ENCODE measurements at regions not wholly inside any gene's neighbourhood (a gene's known extent, or its start where the extent isn't known, plus 50 kb on each side); places are given as distances from the start of the nearest gene placed in this dataset.
A peak's percentile ranks its signal among the peaks of the same experiment; 100 is the strongest.

DNA sequence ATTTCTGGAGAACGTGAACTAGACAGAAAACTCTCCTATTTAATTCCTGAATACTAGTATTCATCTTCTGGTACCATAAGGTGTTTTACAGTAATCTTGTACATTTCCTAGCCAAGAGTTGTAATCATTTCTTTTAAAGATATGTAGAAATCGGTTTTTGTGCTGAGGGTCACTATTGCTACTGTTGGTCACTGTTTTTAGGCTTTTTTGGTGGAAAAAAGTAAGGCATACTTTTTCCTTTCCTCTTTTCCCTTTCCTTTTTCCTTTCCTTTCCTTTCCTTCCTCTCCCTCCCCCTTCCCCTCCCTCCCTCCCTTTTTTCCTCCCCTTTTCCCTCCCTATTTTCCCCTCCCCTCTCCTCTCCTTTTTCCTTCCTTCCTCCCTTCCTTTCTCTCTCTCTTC is 706.4 kb upstream of the GOT2 start:
- no peak for DNase-seq (ENCODE audit: low read depth in 2 of 2)
- TF ChIP-seq, protein P1, sequence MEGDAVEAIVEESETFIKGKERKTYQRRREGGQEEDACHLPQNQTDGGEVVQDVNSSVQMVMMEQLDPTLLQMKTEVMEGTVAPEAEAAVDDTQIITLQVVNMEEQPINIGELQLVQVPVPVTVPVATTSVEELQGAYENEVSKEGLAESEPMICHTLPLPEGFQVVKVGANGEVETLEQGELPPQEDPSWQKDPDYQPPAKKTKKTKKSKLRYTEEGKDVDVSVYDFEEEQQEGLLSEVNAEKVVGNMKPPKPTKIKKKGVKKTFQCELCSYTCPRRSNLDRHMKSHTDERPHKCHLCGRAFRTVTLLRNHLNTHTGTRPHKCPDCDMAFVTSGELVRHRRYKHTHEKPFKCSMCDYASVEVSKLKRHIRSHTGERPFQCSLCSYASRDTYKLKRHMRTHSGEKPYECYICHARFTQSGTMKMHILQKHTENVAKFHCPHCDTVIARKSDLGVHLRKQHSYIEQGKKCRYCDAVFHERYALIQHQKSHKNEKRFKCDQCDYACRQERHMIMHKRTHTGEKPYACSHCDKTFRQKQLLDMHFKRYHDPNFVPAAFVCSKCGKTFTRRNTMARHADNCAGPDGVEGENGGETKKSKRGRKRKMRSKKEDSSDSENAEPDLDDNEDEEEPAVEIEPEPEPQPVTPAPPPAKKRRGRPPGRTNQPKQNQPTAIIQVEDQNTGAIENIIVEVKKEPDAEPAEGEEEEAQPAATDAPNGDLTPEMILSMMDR (IDR thresholded peaks at IDR 0.05; ENCODE audit: low read depth, low read length): no peak
- no peak overlapping the region for H3K4me3 ChIP-seq (replicated peaks in 1 of 2; ENCODE audit: low read depth in 2 of 2, low read length in 2 of 2)

DNA sequence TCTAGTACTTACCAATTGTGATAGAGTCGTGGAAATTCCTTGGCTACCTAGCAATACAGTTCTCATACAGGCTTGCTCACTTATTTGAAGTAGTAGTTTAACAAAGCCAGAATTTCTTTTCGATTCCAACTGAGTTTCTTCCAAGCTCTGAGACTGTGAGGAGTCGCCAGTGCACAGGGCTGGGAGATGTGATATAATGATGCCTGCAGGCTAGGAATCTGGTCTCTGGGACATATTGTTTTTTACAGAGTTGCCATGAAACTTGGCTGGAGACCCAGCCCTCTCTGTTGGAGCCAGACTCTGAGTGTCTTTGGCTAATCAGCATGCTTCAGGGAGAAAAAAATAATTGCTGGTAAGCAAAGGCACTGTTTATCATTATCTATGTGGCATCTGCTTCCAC is 698.8 kb upstream of the GOT2 start:
- DNase-seq (ENCODE audit: low read depth in 2 of 2): no peak
- no peak overlapping the region for H3K4me3 ChIP-seq (replicated peaks in 1 of 2; ENCODE audit: low read depth in 2 of 2, low read length in 2 of 2)
- TF ChIP-seq, protein P1 (IDR thresholded peaks at IDR 0.05; ENCODE audit: low read depth, low read length): no peak

DNA sequence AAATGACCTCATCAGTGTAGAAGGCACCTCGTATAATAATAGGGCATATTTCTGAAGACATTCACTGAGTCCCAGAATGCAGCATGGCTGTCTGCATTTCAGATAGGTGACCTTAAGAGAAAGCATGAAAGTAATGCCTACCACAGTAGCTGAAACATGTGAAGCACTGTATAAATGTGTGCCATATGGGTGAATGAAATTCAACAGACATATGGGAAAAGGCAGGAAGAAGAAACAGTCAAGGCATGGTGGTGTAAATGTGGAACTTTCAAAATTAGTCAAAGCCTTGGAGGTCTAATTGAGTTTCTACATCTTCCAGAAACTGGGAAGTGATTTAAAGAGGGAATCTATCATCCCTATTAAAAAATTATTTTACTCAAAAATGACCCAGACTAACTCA is 698.2 kb upstream of the GOT2 start:
- TF ChIP-seq, protein P1 (IDR thresholded peaks at IDR 0.05; ENCODE audit: low read depth, low read length): no peak
- no peak overlapping the region for H3K4me3 ChIP-seq (replicated peaks in 1 of 2; ENCODE audit: low read depth in 2 of 2, low read length in 2 of 2)
- DNase-seq (ENCODE audit: low read depth in 2 of 2): no peak

DNA sequence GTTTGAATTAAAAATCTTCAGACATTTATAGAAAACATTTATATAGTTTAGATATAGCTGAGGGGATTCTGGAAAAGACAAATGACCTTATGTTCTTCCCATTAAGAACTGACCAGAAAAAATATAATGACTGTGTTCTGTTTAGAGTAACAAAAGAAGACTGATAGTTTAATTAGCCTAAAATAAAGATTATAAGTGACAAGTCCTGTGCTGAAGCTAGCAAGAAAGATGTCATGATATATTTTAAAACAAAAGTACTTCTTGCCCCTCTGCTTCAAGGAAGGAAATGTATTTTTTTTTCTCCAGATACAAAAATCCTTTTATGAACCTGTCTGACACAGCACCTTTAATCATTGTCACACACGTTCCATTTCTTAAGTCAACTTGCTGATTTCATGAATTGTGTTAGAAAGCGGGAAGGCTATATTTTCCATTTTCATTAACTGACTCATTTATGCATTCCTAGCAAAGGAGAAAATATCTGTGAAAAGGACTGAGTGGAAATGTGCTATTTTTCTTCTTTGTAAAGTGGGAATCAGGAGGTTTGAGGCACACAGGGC is 690.7 kb upstream of the GOT2 start:
- no peak for DNase-seq (ENCODE audit: low read depth in 2 of 2)
- H3K4me3 ChIP-seq (replicated peaks in 1 of 2; ENCODE audit: low read depth in 2 of 2, low read length in 2 of 2): no peak overlapping the region
- TF ChIP-seq, protein P1 (IDR thresholded peaks at IDR 0.05; ENCODE audit: low read depth, low read length): no peak

DNA sequence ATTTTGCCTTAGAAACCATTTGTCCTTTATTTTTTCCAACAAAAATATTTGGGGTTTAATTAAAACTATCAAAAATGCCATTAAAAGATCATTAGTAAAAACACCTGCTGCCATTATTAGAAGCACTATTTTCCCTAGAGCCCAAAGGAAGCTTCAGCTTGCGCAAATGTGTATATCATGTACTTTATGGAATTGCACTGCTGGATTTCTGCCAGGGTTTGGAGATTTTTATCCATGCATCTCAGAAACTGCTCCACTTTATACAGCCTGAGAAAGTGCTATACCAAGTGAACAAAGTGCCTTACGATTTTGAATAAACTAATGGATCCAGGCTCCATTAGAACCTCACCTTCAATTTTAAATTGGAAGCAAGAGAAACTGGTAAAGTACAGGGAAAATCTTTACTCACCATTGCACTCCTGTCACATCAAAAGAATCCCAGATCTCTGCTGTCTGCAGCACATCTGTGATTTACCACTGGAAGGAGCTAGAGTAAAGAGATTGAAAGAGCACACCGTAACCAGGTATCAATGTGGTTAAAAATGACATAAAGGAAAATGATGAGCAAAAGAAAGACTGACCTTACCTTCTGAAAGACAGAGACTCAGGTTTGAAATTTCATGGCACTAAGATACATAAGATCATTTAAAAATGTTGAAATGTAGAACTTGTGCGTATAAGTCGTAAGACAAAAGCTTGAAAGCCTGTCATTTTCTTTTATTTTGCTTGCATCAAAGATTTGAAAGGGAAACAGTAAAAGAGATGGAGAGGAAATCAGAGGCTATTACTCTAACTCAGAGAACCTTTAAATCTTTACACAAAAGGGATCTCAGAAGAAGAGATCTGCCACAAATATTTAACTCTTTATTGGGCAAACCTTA is 678.1 kb upstream of the GOT2 start:
- DNase-seq (ENCODE audit: low read depth in 2 of 2): peak in 1 of 2 donors; percentile 22
- TF ChIP-seq, protein P1 (IDR thresholded peaks at IDR 0.05; ENCODE audit: low read depth, low read length): peak; percentile 25
- no peak overlapping the region for H3K4me3 ChIP-seq (replicated peaks in 1 of 2; ENCODE audit: low read depth in 2 of 2, low read length in 2 of 2)

DNA sequence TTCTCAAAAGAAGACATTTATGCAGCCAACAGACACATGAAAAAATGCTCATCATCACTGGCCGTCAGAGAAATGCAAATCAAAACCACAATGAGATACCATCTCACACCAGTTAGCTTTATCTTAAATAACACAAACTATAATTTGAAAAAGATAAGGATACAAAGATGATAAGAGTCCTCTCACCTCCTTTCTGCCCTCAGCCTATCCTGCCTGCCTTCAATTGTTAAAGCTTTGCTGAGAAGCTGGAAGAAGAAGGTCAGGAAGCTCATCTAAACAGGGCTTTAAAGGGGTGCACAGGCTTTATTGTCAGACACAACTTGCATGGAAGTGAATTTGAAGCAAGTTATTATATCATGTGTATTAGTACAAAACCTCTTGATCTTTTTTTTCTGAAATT is 676.3 kb upstream of the GOT2 start:
- TF ChIP-seq, protein P1 (IDR thresholded peaks at IDR 0.05; ENCODE audit: low read depth, low read length): no peak
- H3K4me3 ChIP-seq (replicated peaks in 1 of 2; ENCODE audit: low read depth in 2 of 2, low read length in 2 of 2): no peak overlapping the region
- no peak for DNase-seq (ENCODE audit: low read depth in 2 of 2)
